C4-2B (cell line): ENCODE measurements at regions not wholly inside any gene's neighbourhood (a gene's known extent, or its start where the extent isn't known, plus 50 kb on each side); places are given as distances from the start of the nearest gene placed in this dataset.

Experiments
- CTCF ChIP-seq: fragments of 450-650 bp; conservative IDR thresholded peaks from 2 replicates; pipeline ENCODE4 v1.5.1; 2017; ENCODE audit warnings: mild to moderate bottlenecking
- ZFX ChIP-seq: fragments of 450-650 bp; IDR thresholded peaks from 2 replicates; pipeline ENCODE4 v1.6.1; 2017

- TF ChIP-seq CTCF, result no peak
- no peak for TF ChIP-seq ZFX
Measured at GRCh38 chr2:107558295-107558694, 268.4 kb upstream of the RGPD4 start.
